Left ventricle myocardium superior (tissue), 1 donor: ENCODE measurements at regions not wholly inside any gene's neighbourhood (a gene's known extent, or its start where the extent isn't known, plus 50 kb on each side); places are given as distances from the start of the nearest gene placed in this dataset.
"Not testable (repeated sequence)": the region's sequence is repeated elsewhere in the genome, so short reads cannot be mapped to it uniquely, and the experiment has no call there.

Experiments
- ATAC-seq: fragments of 200-7000 bp; cut with Tn5 transposase; one replicate; pipeline ENCODE4 v1.9.1; 2020; ENCODE audit warnings: mild to moderate bottlenecking, moderate library complexity
- DNase-seq: peaks from one replicate; pipeline ENCODE4 v3.0.0-alpha.2; 2020
- intact Hi-C: fragments of 100-400 bp; cut with micrococcal nuclease; formaldehyde crosslinking; loops from one replicate; pipeline ENCODE4 v1.11.0; 2022
- donor health status: DM: no; HTN: yes; CAD: no; lungs with severe emphysema.

GRCh38 chr1:120600442-120601041 lies 123.2 kb upstream of the NBPF26 start:
- ATAC-seq, intact Hi-C loops, DNase-seq: not testable (repeated sequence)

- ATAC-seq, DNase-seq, intact Hi-C loops: not testable (repeated sequence)
Measured at GRCh38 chr1:120607882-120608281, 115.9 kb upstream of the NBPF26 start.

- peak; percentile 95 for ATAC-seq
- DNase-seq, intact Hi-C loops: not testable (repeated sequence)
Measured at GRCh38 chr1:120608314-120609014, 115.3 kb upstream of the NBPF26 start.

- DNase-seq, intact Hi-C loops: not testable (repeated sequence)
- ATAC-seq = peak; percentile 64
Measured at GRCh38 chr1:120609015-120609573, 114.7 kb upstream of the NBPF26 start.

- DNase-seq, intact Hi-C loops: not testable (repeated sequence)
- ATAC-seq = peak; percentile 81
Measured at GRCh38 chr1:120609834-120610233, 113.9 kb upstream of the NBPF26 start.

GRCh38 chr1:120614931-120615639 lies 108.7 kb upstream of the NBPF26 start:
- peak; percentile 44 for ATAC-seq
- DNase-seq, intact Hi-C loops: not testable (repeated sequence)

GRCh38 chr1:120617493-120617892 lies 106.3 kb upstream of the NBPF26 start:
- DNase-seq, ATAC-seq, intact Hi-C loops: not testable (repeated sequence)

- peak; percentile 78 for ATAC-seq
- intact Hi-C loops, DNase-seq: not testable (repeated sequence)
Measured at GRCh38 chr1:120619867-120620692, 103.7 kb upstream of the NBPF26 start.

GRCh38 chr1:120620693-120620969 lies 103.1 kb upstream of the NBPF26 start:
- peak; percentile 89 for ATAC-seq
- DNase-seq, intact Hi-C loops: not testable (repeated sequence)

GRCh38 chr1:120621278-120621677 lies 102.5 kb upstream of the NBPF26 start:
- DNase-seq, intact Hi-C loops: not testable (repeated sequence)
- ATAC-seq = peak; percentile 59

- ATAC-seq, DNase-seq, intact Hi-C loops: not testable (repeated sequence)
Measured at GRCh38 chr1:120623539-120623938, 100.2 kb upstream of the NBPF26 start.

- DNase-seq, ATAC-seq, intact Hi-C loops: not testable (repeated sequence)
Measured at GRCh38 chr1:120624565-120625064, 99.1 kb upstream of the NBPF26 start.

- DNase-seq, ATAC-seq, intact Hi-C loops: not testable (repeated sequence)
Measured at GRCh38 chr1:120629832-120630455, 93.8 kb upstream of the NBPF26 start.

GRCh38 chr1:120634816-120635806 lies 88.6 kb upstream of the NBPF26 start:
- DNase-seq, intact Hi-C loops: not testable (repeated sequence)
- ATAC-seq = peak; percentile 82

GRCh38 chr1:120640261-120641013 lies 83.3 kb upstream of the NBPF26 start:
- ATAC-seq = peak; percentile 51
- intact Hi-C loops, DNase-seq: not testable (repeated sequence)

GRCh38 chr1:120641014-120641302 lies 82.8 kb upstream of the NBPF26 start:
- ATAC-seq, intact Hi-C loops, DNase-seq: not testable (repeated sequence)

GRCh38 chr1:120647182-120647581 lies 76.6 kb upstream of the NBPF26 start:
- ATAC-seq, intact Hi-C loops, DNase-seq: not testable (repeated sequence)
